KMS-11 (cell line): ENCODE measurements at regions not wholly inside any gene's neighbourhood (a gene's known extent, or its start where the extent isn't known, plus 50 kb on each side); places are given as distances from the start of the nearest gene placed in this dataset.

ENCODE experiments used
- H2AFZ ChIP-seq: fragments of 200-600 bp; sonication (generic); 2 replicates; pipeline ENCODE4 v1.6.1; 2016; ENCODE audit warnings: antibody characterized with exemption, mixed run types, low read depth
- H3K27ac ChIP-seq: fragments of 200-600 bp; sonication (generic); 2 replicates; pipeline ENCODE4 v1.6.1; 2016; ENCODE audit warnings: mild to moderate bottlenecking, mixed run types
- H3K27me3 ChIP-seq: fragments of 200-600 bp; sonication (generic); 2 replicates; pipeline ENCODE4 v1.6.1; 2017; ENCODE audit warnings: mild to moderate bottlenecking, low read depth, mixed run types, moderate library complexity; ENCODE audit not compliant: insufficient read depth
- H3K36me3 ChIP-seq: fragments of 200-600 bp; sonication (generic); 2 replicates; pipeline ENCODE4 v1.6.1; 2017; ENCODE audit warnings: mild to moderate bottlenecking, mixed run types; ENCODE audit not compliant: insufficient read depth
- H3K4me1 ChIP-seq: fragments of 200-600 bp; sonication (generic); 2 replicates; pipeline ENCODE4 v1.6.1; 2016; ENCODE audit warnings: mild to moderate bottlenecking, low read depth, mixed run types; ENCODE audit not compliant: poor library complexity, severe bottlenecking
- H3K4me2 ChIP-seq: fragments of 200-600 bp; sonication (generic); 2 replicates; pipeline ENCODE4 v1.7.0; 2016; ENCODE audit warnings: mild to moderate bottlenecking, mixed run types
- H3K4me3 ChIP-seq: fragments of 200-600 bp; sonication (generic); IDR thresholded peaks from 2 replicates; pipeline ENCODE4 v1.6.1; 2017; ENCODE audit warnings: low read depth, low read length, mixed read lengths; ENCODE audit not compliant: insufficient read depth
- H3K79me2 ChIP-seq: fragments of 200-600 bp; sonication (generic); 2 replicates; pipeline ENCODE4 v1.6.1; 2016; ENCODE audit warnings: low read depth, mixed run types; ENCODE audit not compliant: insufficient read depth
- H3K9ac ChIP-seq: fragments of 200-600 bp; sonication (generic); 2 replicates; pipeline ENCODE4 v1.6.1; 2016; ENCODE audit warnings: mild to moderate bottlenecking, mixed run types
- H4K20me1 ChIP-seq: fragments of 200-600 bp; sonication (generic); 2 replicates; pipeline ENCODE4 v1.6.1; 2016; ENCODE audit warnings: mild to moderate bottlenecking, mixed run types; ENCODE audit not compliant: insufficient read depth
- TF ChIP-seq, protein P1 (sequence below): fragments of 200-600 bp; sonication (generic); conservative IDR thresholded peaks from 2 replicates; pipeline ENCODE4 v1.6.1; 2017; ENCODE audit warnings: low read depth, mild to moderate bottlenecking, antibody characterized with exemption, low read length, moderate library complexity, mixed read lengths

DNA sequence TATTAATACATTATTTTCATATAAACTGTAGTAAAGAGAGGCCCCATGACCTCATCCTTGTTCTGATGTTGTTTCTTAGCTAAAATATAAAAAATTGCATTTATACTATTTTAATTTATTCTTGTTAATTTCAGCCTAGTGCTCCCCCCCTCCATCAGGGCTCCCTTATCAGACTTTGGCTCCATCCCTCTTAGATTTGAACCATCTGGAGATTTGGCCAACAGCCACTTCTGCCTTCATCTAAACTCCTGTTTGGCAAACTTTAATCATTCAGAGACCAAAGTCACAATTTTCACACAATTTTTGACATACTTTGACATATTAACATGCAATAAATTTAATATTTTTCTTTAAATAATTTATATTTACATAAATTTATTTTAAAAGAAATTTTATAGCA is 569.3 kb downstream of the TDRD15 start:
- no peak overlapping the region for H3K9ac ChIP-seq
- H3K36me3 ChIP-seq, result no peaks in the 10 kb centered on the region
- H3K27ac ChIP-seq, result no peak overlapping the region
- no peak overlapping the region for H3K4me3 ChIP-seq
- no peaks in the 10 kb centered on the region for H4K20me1 ChIP-seq
- no peaks in the 10 kb centered on the region for H3K4me1 ChIP-seq
- no peak overlapping the region for H2AFZ ChIP-seq
- no peak overlapping the region for H3K4me2 ChIP-seq
- H3K79me2 ChIP-seq, result no peaks in the 10 kb centered on the region
- TF ChIP-seq, protein P1, sequence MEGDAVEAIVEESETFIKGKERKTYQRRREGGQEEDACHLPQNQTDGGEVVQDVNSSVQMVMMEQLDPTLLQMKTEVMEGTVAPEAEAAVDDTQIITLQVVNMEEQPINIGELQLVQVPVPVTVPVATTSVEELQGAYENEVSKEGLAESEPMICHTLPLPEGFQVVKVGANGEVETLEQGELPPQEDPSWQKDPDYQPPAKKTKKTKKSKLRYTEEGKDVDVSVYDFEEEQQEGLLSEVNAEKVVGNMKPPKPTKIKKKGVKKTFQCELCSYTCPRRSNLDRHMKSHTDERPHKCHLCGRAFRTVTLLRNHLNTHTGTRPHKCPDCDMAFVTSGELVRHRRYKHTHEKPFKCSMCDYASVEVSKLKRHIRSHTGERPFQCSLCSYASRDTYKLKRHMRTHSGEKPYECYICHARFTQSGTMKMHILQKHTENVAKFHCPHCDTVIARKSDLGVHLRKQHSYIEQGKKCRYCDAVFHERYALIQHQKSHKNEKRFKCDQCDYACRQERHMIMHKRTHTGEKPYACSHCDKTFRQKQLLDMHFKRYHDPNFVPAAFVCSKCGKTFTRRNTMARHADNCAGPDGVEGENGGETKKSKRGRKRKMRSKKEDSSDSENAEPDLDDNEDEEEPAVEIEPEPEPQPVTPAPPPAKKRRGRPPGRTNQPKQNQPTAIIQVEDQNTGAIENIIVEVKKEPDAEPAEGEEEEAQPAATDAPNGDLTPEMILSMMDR, result no peak
- no peaks in the 10 kb centered on the region for H3K27me3 ChIP-seq

DNA sequence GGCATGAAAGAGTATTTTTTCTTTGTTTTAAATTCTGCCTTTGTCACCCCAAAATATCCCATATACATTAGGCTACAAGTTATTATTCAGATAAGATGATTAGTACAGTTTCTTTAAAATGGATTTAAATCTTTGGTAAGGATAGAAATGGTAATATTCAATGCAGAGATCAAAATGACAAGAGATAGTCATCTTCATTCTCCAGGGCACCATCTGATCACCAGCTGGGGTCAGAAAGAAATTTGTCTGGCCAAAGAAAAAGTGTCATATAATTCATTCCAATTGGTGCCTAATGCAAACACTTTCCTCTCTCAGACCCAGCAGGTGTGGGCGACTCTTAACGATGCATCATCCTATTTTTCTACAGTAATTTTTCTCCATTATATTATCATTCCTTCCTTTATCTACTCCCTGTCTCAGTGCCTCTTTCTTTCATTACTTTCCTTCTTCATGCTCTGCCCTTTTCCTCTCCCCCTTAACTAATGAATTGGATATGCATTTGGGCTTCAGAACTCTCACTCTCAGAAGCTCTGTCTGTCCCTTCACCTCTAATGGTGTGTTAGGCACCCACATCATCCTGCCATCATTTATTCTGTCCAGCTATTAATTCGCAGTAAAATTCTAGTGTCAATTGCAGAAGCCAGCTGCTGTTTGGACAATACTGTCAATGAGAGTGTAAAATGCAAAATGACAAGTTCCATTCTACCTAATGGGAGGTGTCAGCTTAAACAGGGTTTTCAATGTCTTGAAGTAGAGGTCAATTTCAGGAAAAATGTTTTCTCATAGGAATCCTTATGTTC is 570.5 kb downstream of the TDRD15 start:
- Histone ChIP-seq H4K20me1 (no peaks in the 10 kb centered on the region), H3K9ac (no peak overlapping the region), H3K36me3 (no peaks in the 10 kb centered on the region), H3K79me2 (no peaks in the 10 kb centered on the region), H3K4me2 (no peak overlapping the region), H3K27ac (no peak overlapping the region), H2AFZ (no peak overlapping the region), H3K4me3 (no peak overlapping the region), H3K4me1 (no peaks in the 10 kb centered on the region), H3K27me3 (no peaks in the 10 kb centered on the region)
- TF ChIP-seq, protein P1, result no peak

DNA sequence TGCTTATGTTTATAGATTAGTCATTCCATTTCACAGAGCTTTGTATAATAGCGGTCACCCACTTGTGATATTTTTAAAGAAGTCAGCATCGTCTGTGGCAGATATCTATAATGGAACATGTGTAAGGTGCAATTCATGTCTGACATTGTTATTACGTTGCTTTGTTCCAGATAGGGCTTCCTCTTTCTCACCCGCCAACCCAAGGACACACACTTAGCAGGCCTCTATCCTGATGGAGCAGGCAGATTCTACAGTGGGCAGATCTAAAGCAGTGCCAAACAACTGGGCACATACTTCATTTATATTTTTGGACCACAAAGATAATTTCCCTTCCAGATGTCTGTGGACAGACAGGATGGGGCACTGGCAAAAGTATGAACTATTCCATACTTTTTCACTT is 573.1 kb downstream of the TDRD15 start:
- H3K27me3 ChIP-seq, result no peaks in the 10 kb centered on the region
- H3K36me3 ChIP-seq, result no peaks in the 10 kb centered on the region
- no peak overlapping the region for H3K27ac ChIP-seq
- TF ChIP-seq, protein P1, result no peak
- no peaks in the 10 kb centered on the region for H3K79me2 ChIP-seq
- H3K4me1 ChIP-seq, result no peaks in the 10 kb centered on the region
- H3K4me3 ChIP-seq, result no peak overlapping the region
- no peak overlapping the region for H3K4me2 ChIP-seq
- no peaks in the 10 kb centered on the region for H4K20me1 ChIP-seq
- H2AFZ ChIP-seq, result no peak overlapping the region
- H3K9ac ChIP-seq, result no peak overlapping the region

DNA sequence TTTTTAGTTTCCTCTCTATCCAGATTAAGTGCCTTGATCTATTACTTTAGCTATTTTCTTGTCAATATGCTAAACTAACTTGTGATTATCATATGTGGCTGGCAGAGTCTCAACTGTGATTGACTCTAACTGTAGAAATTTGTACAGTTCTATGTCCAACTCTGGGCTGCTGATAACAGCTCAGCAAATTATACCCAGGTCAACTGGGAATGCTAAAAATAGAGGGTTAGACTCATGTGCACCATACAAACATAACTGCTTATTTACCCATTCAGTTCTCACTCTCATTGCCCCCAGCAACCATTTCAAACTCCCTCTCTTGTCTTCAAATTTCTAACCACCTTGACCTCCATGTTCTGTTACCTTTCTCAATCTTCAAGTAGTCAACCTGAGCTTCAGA is 576.9 kb downstream of the TDRD15 start:
- no peak overlapping the region for H3K9ac ChIP-seq
- TF ChIP-seq, protein P1, result no peak
- no peaks in the 10 kb centered on the region for H3K4me1 ChIP-seq
- no peak overlapping the region for H3K4me2 ChIP-seq
- H3K27ac ChIP-seq, result no peak overlapping the region
- no peaks in the 10 kb centered on the region for H4K20me1 ChIP-seq
- no peaks in the 10 kb centered on the region for H3K79me2 ChIP-seq
- H2AFZ ChIP-seq, result no peak overlapping the region
- H3K4me3 ChIP-seq, result no peak overlapping the region
- no peaks in the 10 kb centered on the region for H3K27me3 ChIP-seq
- no peaks in the 10 kb centered on the region for H3K36me3 ChIP-seq
